ENCODE measurements at regions not wholly inside any gene's neighbourhood (a gene's known extent, or its start where the extent isn't known, plus 50 kb on each side); places are given as distances from the start of the nearest gene placed in this dataset.

GRCh38 chr2:222805591-222806304, 55.1 kb upstream of the ACSL3 start:
- Histone ChIP-seq H4K5ac (ENCODE audit: low read depth, low read length) (no peak overlapping the region), H3K36me3 (ENCODE audit: control insufficient read depth, insufficient read depth, low read length) (no peaks in the 10 kb centered on the region), H3K56ac (ENCODE audit: extremely low read depth, insufficient read depth, low read length) (no peak overlapping the region), H3K9me3 (ENCODE audit: control insufficient read depth, insufficient read depth, low read length) (no peaks in the 10 kb centered on the region), H3K18ac (ENCODE audit: low read depth, low read length) (no peak overlapping the region), H3K23ac (ENCODE audit: low read depth, low read length) (no peak overlapping the region), H2BK20ac (ENCODE audit: low read depth, low read length) (no peak overlapping the region), H2AFZ (replicated peaks; ENCODE audit: low read length, poor library complexity) (no peak overlapping the region), H3K4me3 (ENCODE audit: insufficient read depth, low read depth, low read length) (no peak overlapping the region), H2BK15ac (ENCODE audit: low read depth, low read length) (no peak overlapping the region), H2BK5ac (ENCODE audit: low read depth, low read length, poor library complexity, severe bottlenecking) (no peak overlapping the region), H2AK9ac (replicated peaks; ENCODE audit: low read depth, low read length, poor library complexity) (no peak overlapping the region), H3K4me2 (ENCODE audit: low read depth, low read length) (no peak overlapping the region), H3K9ac (ENCODE audit: low read depth, low read length) (no peak overlapping the region), H4K20me1 (ENCODE audit: insufficient read depth, low read length) (no peaks in the 10 kb centered on the region), H3K14ac (replicated peaks; ENCODE audit: low read depth, low read length) (no peak overlapping the region), H2AK5ac (ENCODE audit: low read depth, low read length) (no peak overlapping the region), H3K27ac (ENCODE audit: insufficient read depth, low read length) (no peak overlapping the region), H3K4me1 (ENCODE audit: control insufficient read depth, insufficient read depth, low read length) (peaks cover 3% of the 10 kb centered on the region; the same call in 1 of the 2 replicates), H3K79me1 (ENCODE audit: low read depth in 1 of 2, low read length in 2 of 2) (no peaks in the 10 kb centered on the region), H3K9me1 (ENCODE audit: insufficient read depth, low read length) (no peaks in the 10 kb centered on the region), H3K4ac (ENCODE audit: low read depth, low read length) (no peak overlapping the region), H4K8ac (ENCODE audit: low read depth in 2 of 2, low read length in 2 of 2) (no peak overlapping the region), H2BK120ac (ENCODE audit: low read depth, low read length) (no peak overlapping the region), H3K27me3 (ENCODE audit: control insufficient read depth, insufficient read depth, low read length) (no peaks in the 10 kb centered on the region; the same call in none of the 2 replicates), H4K91ac (ENCODE audit: insufficient read depth, low read depth, low read length) (no peak overlapping the region)
- TF ChIP-seq MAZ (IDR thresholded peaks at IDR 0.05; ENCODE audit: borderline replicate concordance, low read depth, low read length), result no peak
- no peak for TF ChIP-seq CHD1 (IDR thresholded peaks at IDR 0.05; ENCODE audit: low read depth, low read length)
- no peak for TF ChIP-seq BHLHE40 (IDR thresholded peaks at IDR 0.05; ENCODE audit: low read depth, low read length)
- TF ChIP-seq, protein P1, sequence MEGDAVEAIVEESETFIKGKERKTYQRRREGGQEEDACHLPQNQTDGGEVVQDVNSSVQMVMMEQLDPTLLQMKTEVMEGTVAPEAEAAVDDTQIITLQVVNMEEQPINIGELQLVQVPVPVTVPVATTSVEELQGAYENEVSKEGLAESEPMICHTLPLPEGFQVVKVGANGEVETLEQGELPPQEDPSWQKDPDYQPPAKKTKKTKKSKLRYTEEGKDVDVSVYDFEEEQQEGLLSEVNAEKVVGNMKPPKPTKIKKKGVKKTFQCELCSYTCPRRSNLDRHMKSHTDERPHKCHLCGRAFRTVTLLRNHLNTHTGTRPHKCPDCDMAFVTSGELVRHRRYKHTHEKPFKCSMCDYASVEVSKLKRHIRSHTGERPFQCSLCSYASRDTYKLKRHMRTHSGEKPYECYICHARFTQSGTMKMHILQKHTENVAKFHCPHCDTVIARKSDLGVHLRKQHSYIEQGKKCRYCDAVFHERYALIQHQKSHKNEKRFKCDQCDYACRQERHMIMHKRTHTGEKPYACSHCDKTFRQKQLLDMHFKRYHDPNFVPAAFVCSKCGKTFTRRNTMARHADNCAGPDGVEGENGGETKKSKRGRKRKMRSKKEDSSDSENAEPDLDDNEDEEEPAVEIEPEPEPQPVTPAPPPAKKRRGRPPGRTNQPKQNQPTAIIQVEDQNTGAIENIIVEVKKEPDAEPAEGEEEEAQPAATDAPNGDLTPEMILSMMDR (conservative IDR thresholded peaks at IDR 0.05; ENCODE audit: low read depth, low read length), result no peak
- no peak for TF ChIP-seq POLR2A (IDR thresholded peaks at IDR 0.05; ENCODE audit: low read depth, low read length)
- TF ChIP-seq NFE2L2 (IDR thresholded peaks at IDR 0.05; ENCODE audit: low read depth, low read length), result no peak
- no peak for TF ChIP-seq ELK1 (IDR thresholded peaks at IDR 0.05; ENCODE audit: borderline replicate concordance, low read depth, low read length)
- TF ChIP-seq MXI1 (IDR thresholded peaks at IDR 0.05; ENCODE audit: borderline replicate concordance, low read depth, low read length), result no peak
- TF ChIP-seq, protein P2, sequence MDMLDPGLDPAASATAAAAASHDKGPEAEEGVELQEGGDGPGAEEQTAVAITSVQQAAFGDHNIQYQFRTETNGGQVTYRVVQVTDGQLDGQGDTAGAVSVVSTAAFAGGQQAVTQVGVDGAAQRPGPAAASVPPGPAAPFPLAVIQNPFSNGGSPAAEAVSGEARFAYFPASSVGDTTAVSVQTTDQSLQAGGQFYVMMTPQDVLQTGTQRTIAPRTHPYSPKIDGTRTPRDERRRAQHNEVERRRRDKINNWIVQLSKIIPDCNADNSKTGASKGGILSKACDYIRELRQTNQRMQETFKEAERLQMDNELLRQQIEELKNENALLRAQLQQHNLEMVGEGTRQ (IDR thresholded peaks at IDR 0.05; ENCODE audit: low read depth, low read length), result no peak
- TF ChIP-seq CEBPB (IDR thresholded peaks at IDR 0.05; ENCODE audit: low read depth, low read length), result no peak
- no TSS peak for BruUV-seq (replicated peaks)
- intact Hi-C loops (cut with micrococcal nuclease) (no loop called here), dilution Hi-C loops (cut with HindIII; ENCODE audit: low sequenced_read_pairs, unreplicated experiment) (no loop called here), in situ Hi-C loops (cut with MboI; ENCODE audit: low sequenced_read_pairs) (no loop called here)
- no peak for DNase-seq
- ATAC-seq (ENCODE audit: low read depth), result no peak; the same call in 1 of the 2 replicates
- 58% methylated on average over 3 of the region's 8 CpGs; no CpG with 5 or more reads in 1 of the 2 experiments for WGBS, 2 experiments (ENCODE audit: extremely low coverage in 2 of 2, insufficient read length in 1 of 2)
- ChIA-PET POLR2A (ENCODE audit: unreplicated experiment) (interaction anchor here (1.1 kb wide), 1 partner anchor 9 kb away, joined by 3 read pairs; no protein-coding TSS in a partner anchor), CTCF (interaction anchor here (0.9 kb wide), 1 partner anchor 9 kb away, joined by 3 read pairs; no protein-coding TSS in a partner anchor)

Measured in IMR-90 (cell line).